ENCODE measurements at regions not wholly inside any gene's neighbourhood (a gene's known extent, or its start where the extent isn't known, plus 50 kb on each side); places are given as distances from the start of the nearest gene placed in this dataset.

- TF ChIP-seq EZH2 (optimal IDR thresholded peaks at IDR 0.05; ENCODE audit: low read depth, low read length) (no peak), CTCF (IDR thresholded peaks at IDR 0.05; ENCODE audit: low read length) (no peak), EZH2phosphoT487 (IDR thresholded peaks at IDR 0.05; ENCODE audit: low read length) (no peak)
Measured at GRCh38 chr1:239184561-239185244, 201.7 kb upstream of the CHRM3 start.

All from MM.1S (cell line).